GM18909 (cell line): ENCODE measurements at regions not wholly inside any gene's neighbourhood (a gene's known extent, or its start where the extent isn't known, plus 50 kb on each side); places are given as distances from the start of the nearest gene placed in this dataset.

Experiments used
- ATAC-seq: cut with Tn5 transposase; IDR thresholded peaks from one replicate; pipeline ENCODE4 v1.9.1; 2021; ENCODE audit warnings: mild to moderate bottlenecking; ENCODE audit not compliant: unreplicated experiment, poor library complexity

- ATAC-seq = no peak
These were observed 97.8 kb downstream of the ZNF674 start for GRCh38 chrX:46447384-46447783.

- peak; percentile 90 for ATAC-seq
These were observed 98.4 kb downstream of the ZNF674 start for GRCh38 chrX:46446727-46447378.

GRCh38 chrX:46444011-46444410, 101.2 kb downstream of the ZNF674 start:
- ATAC-seq = no peak

- no peak for ATAC-seq
These were observed 108.5 kb downstream of the ZNF674 start for GRCh38 chrX:46436744-46437143.

- ATAC-seq = no peak
These were observed 111.3 kb downstream of the ZNF674 start for GRCh38 chrX:46433892-46434291.

DNA sequence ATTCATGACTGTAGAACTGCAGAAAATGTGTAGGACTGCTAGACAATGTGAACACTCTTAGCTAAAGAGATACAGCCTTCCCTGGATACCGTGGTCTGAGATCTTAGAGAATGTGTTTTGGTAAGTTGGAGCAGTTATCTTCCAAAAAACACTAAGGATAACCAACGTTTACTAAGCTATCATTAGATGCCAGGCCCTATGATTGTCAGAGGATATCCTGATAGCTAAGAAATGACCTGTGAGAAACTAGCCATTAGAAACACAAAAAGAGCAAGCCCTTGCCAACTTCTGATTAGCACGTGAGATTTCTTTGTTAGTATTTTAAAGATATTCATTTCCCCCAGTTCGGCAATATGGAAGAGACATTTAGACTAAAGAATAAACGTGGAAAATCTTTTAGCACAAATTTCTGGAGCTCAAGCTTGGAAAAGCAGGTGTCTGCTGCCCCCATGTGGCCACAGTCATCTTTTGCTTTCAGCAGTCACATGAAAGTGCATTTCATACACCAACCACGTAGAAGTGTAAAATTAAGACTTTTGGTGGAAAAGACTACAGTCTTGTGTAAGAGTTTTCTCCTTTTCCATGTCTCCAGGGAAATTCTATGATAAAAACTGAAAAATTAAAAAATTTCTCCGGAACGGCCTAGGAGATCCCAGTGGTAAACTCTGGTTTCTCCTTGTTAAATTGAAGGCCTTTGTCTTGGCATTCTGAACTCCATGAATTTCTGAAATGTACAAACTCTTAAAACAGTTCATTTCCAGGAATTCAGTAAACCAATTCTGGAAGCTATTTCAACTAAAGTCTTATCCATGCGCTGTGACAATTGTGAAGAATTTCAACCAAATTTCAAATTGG, 136.4 kb downstream of the ZNF674 start:
- ATAC-seq = no peak

DNA sequence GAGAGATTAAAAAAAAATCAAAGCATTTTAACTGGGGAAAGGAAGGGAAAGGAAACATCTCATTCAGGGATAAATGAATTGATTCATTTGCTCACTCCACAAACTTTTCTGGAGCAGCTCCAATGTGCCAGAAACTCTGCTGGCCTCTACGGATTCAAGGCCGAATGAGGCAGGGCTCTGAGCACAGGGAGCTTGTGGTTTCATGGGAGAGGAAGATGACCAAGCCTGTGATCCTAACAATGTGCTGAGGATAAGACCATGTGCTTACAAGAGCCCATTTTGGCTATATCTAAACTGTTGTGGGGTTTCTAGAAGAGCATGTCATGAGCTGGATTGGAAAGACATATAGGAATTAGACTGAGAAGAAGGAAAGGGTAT, 137.5 kb downstream of the ZNF674 start:
- ATAC-seq = no peak

GRCh38 chrX:46407036-46407752, 138.0 kb downstream of the ZNF674 start:
- ATAC-seq = no peak

GRCh38 chrX:46404774-46405173, 140.4 kb downstream of the ZNF674 start:
- no peak for ATAC-seq

- ATAC-seq = no peak
These were observed 144.4 kb downstream of the ZNF674 start for GRCh38 chrX:46400530-46401443.

- no peak for ATAC-seq
These were observed 146.3 kb downstream of the ZNF674 start for GRCh38 chrX:46398874-46399273.

DNA sequence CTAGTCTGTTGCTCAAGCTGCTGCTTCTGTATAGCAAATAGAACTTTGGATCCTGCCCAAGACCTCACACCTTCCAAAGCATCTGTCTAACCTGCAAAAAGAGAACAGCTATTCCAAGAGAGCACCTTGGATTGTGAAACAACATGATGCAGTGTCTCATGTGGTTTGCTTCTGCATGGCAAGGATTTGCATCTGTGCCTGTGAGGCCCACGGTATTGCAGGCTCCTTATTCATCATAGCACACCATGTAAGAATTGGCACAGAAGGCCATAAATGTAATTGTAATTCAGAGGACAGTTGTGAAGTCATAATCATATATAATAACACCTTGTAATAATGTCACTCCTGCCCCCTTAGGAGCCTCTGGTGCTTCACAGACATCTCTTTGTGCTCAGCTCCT, 147.1 kb downstream of the ZNF674 start:
- no peak for ATAC-seq

GRCh38 chrX:46386511-46386910, 158.7 kb downstream of the ZNF674 start:
- no peak for ATAC-seq

DNA sequence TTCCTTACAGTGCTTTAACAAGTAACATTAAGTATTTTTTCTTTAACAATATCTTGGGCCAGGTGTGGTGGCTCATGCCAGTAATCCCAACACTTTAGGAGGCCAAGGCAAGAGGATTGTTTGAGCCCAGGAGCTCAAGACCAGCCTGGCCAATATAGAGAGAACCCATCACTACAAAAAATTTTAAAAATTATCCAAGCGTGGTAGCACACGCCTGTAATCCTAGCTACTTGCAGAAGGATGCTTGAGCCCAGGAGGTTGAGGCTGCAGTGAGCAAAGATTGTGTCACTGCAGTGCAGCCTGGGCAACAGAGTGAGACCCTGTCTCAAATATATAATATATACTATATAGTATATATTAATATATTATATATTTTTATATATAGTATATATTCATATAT, 162.2 kb downstream of the ZNF674 start:
- ATAC-seq = no peak

GRCh38 chrX:46382595-46382994, 162.6 kb downstream of the ZNF674 start:
- no peak for ATAC-seq

DNA sequence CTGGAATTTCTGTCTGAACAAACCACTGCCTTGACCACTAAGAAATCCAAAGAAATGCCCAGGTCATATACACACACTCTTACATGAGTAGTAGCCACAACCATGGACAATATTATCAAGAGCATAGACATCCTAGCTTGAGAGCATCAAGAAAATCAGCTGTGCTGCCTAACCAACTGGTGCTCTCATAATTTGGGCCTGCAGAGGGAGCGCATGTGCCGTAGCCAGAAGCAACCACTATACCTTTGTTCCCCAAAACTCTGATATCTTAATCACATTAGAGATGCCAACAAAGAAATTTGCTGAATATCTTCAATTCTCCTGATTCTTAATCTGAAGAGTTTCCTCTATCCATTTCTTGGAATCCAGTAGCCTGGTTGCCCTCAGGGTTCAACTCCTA, 163.6 kb downstream of the ZNF674 start:
- ATAC-seq = peak; percentile 67

- ATAC-seq = no peak
These were observed 165.0 kb downstream of the ZNF674 start for GRCh38 chrX:46380148-46380752.

- ATAC-seq = no peak
These were observed 168.9 kb downstream of the ZNF674 start for GRCh38 chrX:46376246-46376885.

- ATAC-seq = no peak
These were observed 169.4 kb downstream of the ZNF674 start for GRCh38 chrX:46375831-46376230.
